Activated naive CD4-positive, alpha-beta T cell treated with anti-CD3 and anti-CD28 coated beads, Interleukin-2, amount 50 U/mL, for 72 hours (primary cell): ENCODE measurements at regions not wholly inside any gene's neighbourhood (a gene's known extent, or its start where the extent isn't known, plus 50 kb on each side); places are given as distances from the start of the nearest gene placed in this dataset.
A peak's percentile ranks its signal among the peaks of the same experiment; 100 is the strongest.

Source experiments
- ATAC-seq, 2 donors: fragments of 150-1000 bp; cut with Tn5 transposase; 2 replicates each; pipeline ENCODE4 v1.10.0; 2021; ENCODE audit warnings: mild to moderate bottlenecking in 2 of 2, moderate library complexity in 2 of 2
- DNase-seq, 2 donors: peaks; one replicate each; pipeline ENCODE4 v3.0.0; 2021 to 2022; ENCODE audit warnings: low spot score in 2 of 2
- H3K27ac Mint-ChIP-seq, 2 donors: one replicate each; pipeline ENCODE4 v1.8.0; 2022; ENCODE audit warnings: mild to moderate bottlenecking in 2 of 2, mixed read lengths in 2 of 2
- H3K36me3 Mint-ChIP-seq, 2 donors: one replicate each; pipeline ENCODE4 v1.8.0; 2022; ENCODE audit warnings: mixed read lengths in 2 of 2
- H3K9me3 Mint-ChIP-seq, 2 donors: one replicate each; pipeline ENCODE4 v1.8.0; 2022; ENCODE audit warnings: mixed read lengths in 2 of 2

- Mint-ChIP-seq H3K36me3 (peaks cover 0 to 7% of the 10 kb centered on the region in 2 donors), H3K9me3 (peaks cover 3 to 8% of the 10 kb centered on the region in 2 donors), H3K27ac (no peak overlapping the region)
- ATAC-seq (no peak), DNase-seq (no peak)
Measured at GRCh38 chr22:49166746-49167145, 660.9 kb downstream of the BRD1 start.

DNA sequence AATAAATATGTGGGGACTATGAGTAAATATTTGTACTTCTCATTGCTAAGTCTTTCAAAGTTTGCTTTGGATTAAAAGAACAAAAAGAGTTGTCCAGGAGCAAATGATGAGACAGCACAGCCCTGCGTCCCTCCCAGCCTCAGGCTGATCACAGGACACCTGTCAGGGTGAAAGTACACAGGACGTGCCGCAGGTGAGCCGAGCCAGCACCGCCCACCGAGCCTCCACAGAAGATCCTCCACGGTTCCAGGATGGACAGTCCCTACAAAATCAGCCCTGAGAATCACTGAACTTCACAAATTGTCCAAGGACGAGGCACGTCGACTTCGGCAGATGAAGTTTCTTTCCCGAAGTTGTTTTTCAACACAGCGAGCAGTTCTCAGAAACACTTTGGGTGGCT lies 661.5 kb downstream of the BRD1 start:
- peaks cover 0 to 2% of the 10 kb centered on the region in 2 donors for H3K36me3 Mint-ChIP-seq
- ATAC-seq (no peak), DNase-seq (no peak)
- H3K27ac Mint-ChIP-seq, result no peak overlapping the region
- peaks cover 0 to 3% of the 10 kb centered on the region in 2 donors for H3K9me3 Mint-ChIP-seq

GRCh38 chr22:49164773-49165320 lies 662.8 kb downstream of the BRD1 start:
- Mint-ChIP-seq H3K27ac (no peak overlapping the region), H3K36me3 (no peaks in the 10 kb centered on the region), H3K9me3 (no peaks in the 10 kb centered on the region)
- ATAC-seq, result no peak
- no peak for DNase-seq

GRCh38 chr22:49163960-49164690 lies 663.5 kb downstream of the BRD1 start:
- ATAC-seq, result no peak
- Mint-ChIP-seq H3K27ac (no peak overlapping the region), H3K36me3 (no peaks in the 10 kb centered on the region), H3K9me3 (no peaks in the 10 kb centered on the region)
- peak in 1 of 2 donors; percentile 9 for DNase-seq

DNA sequence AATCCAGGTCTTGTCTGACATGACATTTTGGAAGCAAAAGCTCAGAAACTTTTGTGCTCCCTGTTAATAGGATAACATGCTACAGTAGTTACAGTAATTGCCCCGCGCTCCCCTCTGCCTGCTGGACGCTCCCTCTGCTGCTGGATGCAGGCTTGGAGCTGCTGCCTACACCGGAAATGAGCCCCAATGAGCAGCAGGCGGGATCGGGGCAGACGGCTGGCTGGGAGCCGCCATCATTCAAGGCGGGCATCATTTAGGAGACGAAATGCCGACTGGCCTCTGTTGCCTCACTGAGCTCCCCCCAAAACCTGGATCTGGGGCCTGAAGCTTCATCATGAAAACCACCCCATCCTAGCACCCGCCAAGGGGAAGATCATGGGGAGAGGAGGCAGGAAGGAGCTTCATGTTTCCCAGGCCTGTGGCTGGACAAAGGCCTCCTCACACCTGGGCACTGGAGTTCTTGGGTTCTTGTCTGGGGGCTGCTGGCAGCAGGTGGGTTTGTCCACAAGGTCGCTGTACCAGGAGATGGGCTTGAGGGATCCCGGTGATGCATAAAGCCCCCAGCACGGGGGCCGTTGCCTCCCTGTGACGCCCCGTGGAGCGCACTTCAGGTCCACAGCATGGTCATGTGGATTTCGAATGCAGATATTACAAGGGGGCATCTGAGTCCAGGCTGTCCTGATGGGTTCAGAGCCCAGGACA lies 664.3 kb downstream of the BRD1 start:
- DNase-seq, result peak in 1 of 2 donors; percentile 20
- Mint-ChIP-seq H3K36me3 (no peaks in the 10 kb centered on the region), H3K9me3 (no peaks in the 10 kb centered on the region), H3K27ac (no peak overlapping the region)
- ATAC-seq, result no peak

GRCh38 chr22:49162841-49163240 lies 664.8 kb downstream of the BRD1 start:
- Mint-ChIP-seq H3K27ac (no peak overlapping the region), H3K36me3 (no peaks in the 10 kb centered on the region), H3K9me3 (no peaks in the 10 kb centered on the region)
- no peak for DNase-seq
- ATAC-seq, result no peak

DNA sequence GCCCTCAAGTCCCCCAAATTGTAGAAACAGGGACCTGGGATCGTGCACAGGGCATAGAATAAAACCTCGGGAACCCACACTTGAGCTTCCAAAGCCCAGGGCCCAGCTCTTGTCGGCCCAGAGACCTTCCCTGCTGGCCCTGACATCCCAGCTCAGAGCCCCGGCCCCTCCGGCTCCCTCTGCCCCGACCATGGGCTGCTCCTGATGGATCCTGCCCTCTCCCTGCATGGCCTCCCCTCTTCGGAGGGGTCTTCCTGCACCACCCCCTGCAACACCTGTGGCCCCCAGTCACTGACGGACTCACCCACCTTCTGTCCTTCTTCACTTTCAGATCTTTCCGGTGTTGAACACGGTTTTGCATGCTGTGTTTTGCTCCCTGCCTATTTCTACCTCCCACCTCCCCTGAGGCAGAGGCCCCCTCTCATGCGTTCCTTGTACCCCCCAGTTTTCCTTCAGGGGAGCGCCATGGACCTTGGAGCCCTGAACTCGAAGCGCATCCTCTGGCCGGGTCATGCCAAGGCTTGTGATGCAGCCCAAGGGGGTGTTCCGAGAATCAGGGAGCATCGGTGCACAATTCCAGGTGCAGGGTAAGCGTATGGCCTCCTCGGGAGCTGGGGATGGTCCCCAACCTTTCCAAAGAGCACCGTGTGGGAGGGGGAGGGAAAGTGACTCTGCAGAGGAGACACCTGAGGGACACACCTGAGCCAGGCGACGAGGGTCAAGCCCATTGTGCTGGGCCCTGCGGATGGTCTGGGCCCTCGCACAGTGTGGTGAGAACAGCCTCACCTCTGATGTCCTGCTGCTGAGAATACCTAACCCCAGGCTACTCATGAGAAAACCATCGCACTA lies 666.4 kb downstream of the BRD1 start:
- H3K9me3 Mint-ChIP-seq, result no peaks in the 10 kb centered on the region
- H3K27ac Mint-ChIP-seq, result no peak overlapping the region
- no peaks in the 10 kb centered on the region for H3K36me3 Mint-ChIP-seq
- ATAC-seq, result no peak
- DNase-seq, result peak in 1 of 2 donors; percentile 1

- no peaks in the 10 kb centered on the region for H3K36me3 Mint-ChIP-seq
- H3K27ac Mint-ChIP-seq, result no peak overlapping the region
- ATAC-seq, result no peak
- DNase-seq, result no peak
- no peaks in the 10 kb centered on the region for H3K9me3 Mint-ChIP-seq
Measured at GRCh38 chr22:49160261-49161001, 667.2 kb downstream of the BRD1 start.

GRCh38 chr22:49159711-49160110 lies 668.0 kb downstream of the BRD1 start:
- DNase-seq (no peak), ATAC-seq (no peak)
- Mint-ChIP-seq H3K36me3 (no peaks in the 10 kb centered on the region), H3K9me3 (no peaks in the 10 kb centered on the region), H3K27ac (no peak overlapping the region)

GRCh38 chr22:49158741-49159564 lies 668.7 kb downstream of the BRD1 start:
- no peak for ATAC-seq
- Mint-ChIP-seq H3K36me3 (no peaks in the 10 kb centered on the region), H3K9me3 (no peaks in the 10 kb centered on the region), H3K27ac (no peak overlapping the region)
- DNase-seq, result no peak

- DNase-seq (no peak), ATAC-seq (no peak)
- Mint-ChIP-seq H3K9me3 (no peaks in the 10 kb centered on the region), H3K27ac (no peak overlapping the region), H3K36me3 (no peaks in the 10 kb centered on the region)
Measured at GRCh38 chr22:49157529-49158339, 669.9 kb downstream of the BRD1 start.

DNA sequence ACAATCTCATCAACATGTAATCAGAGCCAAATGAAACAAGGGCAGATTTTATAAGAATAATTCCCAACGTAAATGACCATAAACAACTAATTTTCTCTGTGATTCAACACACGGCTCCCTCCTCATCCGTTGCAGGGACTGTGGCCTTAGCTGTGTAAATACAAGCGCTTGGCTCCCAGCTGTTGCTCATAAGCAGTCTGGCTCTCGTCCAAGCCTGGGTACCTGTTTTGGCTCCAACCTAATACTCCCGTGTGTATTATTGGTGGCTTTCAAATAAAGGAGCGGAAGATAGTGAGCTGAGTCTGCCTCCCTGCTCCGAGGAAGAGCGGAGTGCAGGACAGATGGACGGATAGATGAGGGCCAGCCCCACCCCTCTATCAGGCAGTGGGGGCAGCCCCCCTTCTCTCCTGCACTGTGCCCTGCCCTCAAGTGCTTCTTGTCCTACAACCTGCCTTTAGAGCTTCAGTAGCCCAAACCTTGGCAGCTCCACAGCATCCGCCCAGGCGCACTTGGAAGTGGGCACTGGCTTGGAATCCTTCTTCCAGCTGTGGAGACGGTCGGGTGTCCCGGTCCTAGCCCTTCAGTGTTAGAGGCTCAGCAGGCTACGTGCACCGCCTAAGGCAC lies 670.9 kb downstream of the BRD1 start:
- no peaks in the 10 kb centered on the region for H3K36me3 Mint-ChIP-seq
- ATAC-seq, result no peak
- H3K9me3 Mint-ChIP-seq, result no peaks in the 10 kb centered on the region
- no peak for DNase-seq
- no peak overlapping the region for H3K27ac Mint-ChIP-seq

- no peaks in the 10 kb centered on the region for H3K36me3 Mint-ChIP-seq
- no peaks in the 10 kb centered on the region for H3K9me3 Mint-ChIP-seq
- ATAC-seq (no peak), DNase-seq (no peak)
- no peak overlapping the region for H3K27ac Mint-ChIP-seq
Measured at GRCh38 chr22:49155770-49156580, 671.7 kb downstream of the BRD1 start.
